ENCODE measurements at regions not wholly inside any gene's neighbourhood (a gene's known extent, or its start where the extent isn't known, plus 50 kb on each side); places are given as distances from the start of the nearest gene placed in this dataset.

DNA sequence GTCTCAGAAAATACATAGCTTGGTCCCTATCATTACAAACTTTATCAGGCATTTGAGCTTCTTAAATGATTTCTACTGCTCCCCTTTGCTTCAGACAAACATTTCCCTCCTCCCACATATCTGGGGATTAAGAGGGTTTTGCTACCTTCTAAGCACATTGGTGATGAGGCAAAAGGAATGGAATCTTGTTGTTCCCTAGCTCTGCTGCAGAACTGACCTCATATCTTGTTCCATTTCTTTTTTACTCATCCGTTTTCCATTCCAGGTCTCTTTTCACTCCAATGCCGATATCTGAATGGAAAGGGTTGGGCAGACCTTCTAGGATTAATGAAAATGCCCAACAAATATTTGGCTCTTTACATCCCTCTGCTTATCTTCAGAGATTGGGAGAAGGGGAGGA lies 444.6 kb downstream of the ZNF608 start:
- no peak overlapping the region for H3K4me3 Mint-ChIP-seq
- H3K4me1 Mint-ChIP-seq, result no peaks in the 10 kb centered on the region
- ATAC-seq (ENCODE audit: low read depth in 2 of 2) (no peak), DNase-seq (no peak)
- peaks cover 0 to 5% (median 0%) of the 10 kb centered on the region in 3 donors for H3K27me3 Mint-ChIP-seq
- no peak overlapping the region for H3K27ac Mint-ChIP-seq
- H3K36me3 Mint-ChIP-seq, result peaks cover 0 to 2% of the 10 kb centered on the region in 2 donors
- no peaks in the 10 kb centered on the region for H3K9me3 Mint-ChIP-seq

DNA sequence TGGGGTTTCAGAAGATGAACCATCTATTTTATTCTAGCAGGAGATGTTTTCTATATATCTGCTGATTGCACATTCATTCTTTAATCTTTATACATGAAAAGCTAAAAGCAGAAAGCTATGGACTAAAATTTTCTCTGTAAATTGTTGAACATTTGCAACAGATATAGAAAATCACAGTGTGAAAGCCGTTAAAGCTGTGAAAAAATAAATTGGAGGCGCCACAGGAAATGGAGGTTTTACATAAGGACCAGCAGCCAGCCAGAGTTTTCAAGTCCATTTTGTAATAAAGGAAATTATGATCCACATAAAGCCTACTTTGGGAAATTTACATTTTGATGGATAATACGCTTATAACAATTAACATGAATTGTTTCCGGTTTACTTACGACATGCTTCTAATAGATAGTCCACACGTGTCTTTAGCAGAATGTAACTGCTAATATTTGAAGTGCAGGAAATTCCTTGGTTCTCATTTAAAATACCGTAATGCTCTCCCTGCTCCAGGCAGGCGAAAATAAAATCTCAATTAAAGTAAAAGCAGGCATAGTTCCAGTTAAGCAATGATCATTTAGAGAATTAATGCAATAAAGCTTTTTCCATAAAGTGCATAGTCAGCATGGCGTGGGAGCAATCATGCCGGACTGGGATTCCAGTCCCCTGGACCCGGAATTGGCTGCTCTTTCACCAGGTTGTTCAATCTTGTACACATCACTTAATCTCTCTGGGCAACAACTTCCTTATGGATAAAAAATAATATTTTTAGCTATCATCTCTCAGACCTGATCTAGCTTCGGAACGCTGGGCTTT lies 445.4 kb downstream of the ZNF608 start:
- Mint-ChIP-seq H3K27ac (peak overlapping the region in 2 of 6 donors; percentile 11 to 53), H3K4me1 (no peaks in the 10 kb centered on the region), H3K27me3 (peaks cover 0 to 5% (median 0%) of the 10 kb centered on the region in 3 donors), H3K9me3 (no peaks in the 10 kb centered on the region), H3K36me3 (peaks cover 0 to 5% of the 10 kb centered on the region in 2 donors), H3K4me3 (no peak overlapping the region)
- ATAC-seq (ENCODE audit: low read depth in 2 of 2) (no peak), DNase-seq (no peak)

GRCh38 chr5:124297826-124298225 lies 448.6 kb downstream of the ZNF608 start:
- H3K4me1 Mint-ChIP-seq, result no peaks in the 10 kb centered on the region
- peaks cover 0 to 8% (median 4%) of the 10 kb centered on the region in 7 donors for H3K9me3 Mint-ChIP-seq
- H3K27me3 Mint-ChIP-seq, result peaks cover 0 to 10% (median 4%) of the 10 kb centered on the region in 3 donors
- no peak for DNase-seq
- no peak overlapping the region for H3K4me3 Mint-ChIP-seq
- ATAC-seq (ENCODE audit: low read depth in 2 of 2), result no peak
- H3K27ac Mint-ChIP-seq, result no peak overlapping the region
- peaks cover 9 to 13% of the 10 kb centered on the region in 2 donors for H3K36me3 Mint-ChIP-seq

DNA sequence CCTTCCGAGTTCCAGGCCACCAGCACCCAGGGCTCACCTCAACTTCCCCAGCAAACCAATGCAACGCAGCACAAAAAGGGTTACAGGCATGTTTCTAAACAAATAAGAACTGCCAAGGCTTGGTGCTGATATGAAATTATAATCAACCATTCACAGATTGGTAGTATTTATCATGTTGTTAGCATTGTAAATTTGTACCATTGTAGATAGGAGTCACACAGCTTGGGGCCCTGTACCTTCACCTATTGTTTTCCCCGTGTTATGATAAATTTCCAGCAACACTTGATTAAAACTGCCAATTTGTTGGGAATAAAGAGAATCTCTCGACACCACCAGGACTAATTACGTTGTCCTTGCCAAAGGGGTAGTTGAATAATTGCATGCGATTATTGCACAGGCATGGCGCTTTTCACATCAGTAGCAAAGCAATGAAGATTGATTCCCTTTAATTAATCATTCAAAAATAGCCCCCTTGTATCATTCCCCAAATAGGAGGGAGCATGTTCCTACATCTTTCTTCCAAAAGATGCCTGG lies 454.1 kb downstream of the ZNF608 start:
- peaks cover 9 to 13% of the 10 kb centered on the region in 2 donors for H3K36me3 Mint-ChIP-seq
- H3K27me3 Mint-ChIP-seq, result peaks cover 0 to 6% (median 4%) of the 10 kb centered on the region in 3 donors
- no peaks in the 10 kb centered on the region for H3K4me1 Mint-ChIP-seq
- H3K4me3 Mint-ChIP-seq, result no peak overlapping the region
- no peak for DNase-seq
- ATAC-seq (ENCODE audit: low read depth in 2 of 2), result no peak
- peaks cover 0 to 8% (median 4%) of the 10 kb centered on the region in 7 donors for H3K9me3 Mint-ChIP-seq
- no peak overlapping the region for H3K27ac Mint-ChIP-seq

DNA sequence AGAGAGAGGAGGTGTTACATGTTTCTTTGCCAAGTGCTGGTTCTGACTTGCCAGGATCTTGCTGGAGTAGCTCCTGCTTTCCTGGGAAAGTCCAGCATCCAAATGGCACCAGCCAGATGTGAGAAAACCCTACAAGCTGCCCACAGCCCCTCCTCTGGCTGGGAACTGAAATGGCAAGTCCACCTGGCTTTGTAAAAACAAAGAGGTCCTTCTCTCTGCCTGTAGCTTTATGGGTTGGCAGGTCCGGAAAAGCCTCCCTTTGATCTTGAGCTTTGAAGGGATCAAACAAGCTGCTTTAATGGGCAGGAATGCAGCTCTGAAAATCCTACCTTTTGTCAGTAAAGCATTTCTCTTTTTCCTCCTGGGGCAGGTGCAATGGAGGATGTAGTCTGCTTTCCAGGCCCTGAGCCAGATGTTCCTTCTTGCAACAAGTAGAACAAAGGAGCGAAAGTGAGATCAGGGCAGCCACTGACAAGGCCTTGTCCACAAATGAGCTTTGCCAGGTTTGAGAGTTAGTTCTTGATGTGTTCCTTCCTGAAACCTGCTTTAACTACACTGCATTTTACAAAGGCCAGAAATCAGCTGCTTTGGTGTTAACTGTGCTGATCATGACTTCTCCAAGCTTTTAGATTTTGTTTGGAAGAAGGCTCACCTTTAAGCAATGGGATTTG lies 456.7 kb downstream of the ZNF608 start:
- no peak overlapping the region for H3K27ac Mint-ChIP-seq
- no peak overlapping the region for H3K4me3 Mint-ChIP-seq
- no peak for DNase-seq
- peaks cover 8% of the 10 kb centered on the region in 2 donors for H3K36me3 Mint-ChIP-seq
- peaks cover 0 to 7% (median 4%) of the 10 kb centered on the region in 7 donors for H3K9me3 Mint-ChIP-seq
- no peaks in the 10 kb centered on the region for H3K4me1 Mint-ChIP-seq
- no peak for ATAC-seq (ENCODE audit: low read depth in 2 of 2)
- peaks cover 0 to 4% (median 0%) of the 10 kb centered on the region in 3 donors for H3K27me3 Mint-ChIP-seq

- peaks cover 0 to under 1% (median 0%) of the 10 kb centered on the region in 3 donors for H3K27me3 Mint-ChIP-seq
- H3K4me3 Mint-ChIP-seq, result no peak overlapping the region
- H3K9me3 Mint-ChIP-seq, result peaks cover 0 to 3% (median 0%) of the 10 kb centered on the region in 7 donors
- H3K27ac Mint-ChIP-seq, result no peak overlapping the region
- DNase-seq (no peak), ATAC-seq (ENCODE audit: low read depth in 2 of 2) (no peak)
- peaks cover 2% of the 10 kb centered on the region in 2 donors for H3K36me3 Mint-ChIP-seq
- no peaks in the 10 kb centered on the region for H3K4me1 Mint-ChIP-seq
Observed at GRCh38 chr5:124289130-124289529, 457.3 kb downstream of the ZNF608 start.

- H3K27me3 Mint-ChIP-seq, result no peaks in the 10 kb centered on the region
- no peak overlapping the region for H3K4me3 Mint-ChIP-seq
Observed at GRCh38 chr5:124287813-124288212, 458.6 kb downstream of the ZNF608 start.

DNA sequence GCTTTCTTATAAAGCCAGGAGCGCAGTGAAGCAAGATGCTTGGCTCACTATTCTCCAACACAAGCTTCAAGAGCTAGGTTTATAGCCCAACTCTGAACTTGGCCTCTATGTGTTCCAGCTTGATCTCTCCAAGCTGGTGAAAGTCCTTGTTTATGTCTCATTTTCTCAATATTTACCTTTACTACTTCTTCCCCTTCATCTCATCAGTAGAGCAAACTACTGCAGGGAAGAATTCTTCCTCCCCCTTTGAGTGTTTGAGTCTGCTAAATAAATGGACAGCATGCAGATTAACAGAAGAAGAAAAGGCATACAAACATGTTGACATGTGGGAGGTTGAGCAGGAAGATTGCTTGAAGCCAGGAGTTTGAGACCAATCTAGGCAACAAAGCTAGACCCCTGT lies 460.7 kb downstream of the ZNF608 start:
- DNase-seq (no peak), ATAC-seq (ENCODE audit: low read depth in 2 of 2) (no peak)
- Mint-ChIP-seq H3K4me1 (no peaks in the 10 kb centered on the region), H3K9me3 (no peaks in the 10 kb centered on the region), H3K27ac (no peak overlapping the region), H3K27me3 (no peaks in the 10 kb centered on the region), H3K36me3 (no peaks in the 10 kb centered on the region), H3K4me3 (no peak overlapping the region)

More at GRCh38 chr5:124287813-124288212, 458.6 kb downstream of the ZNF608 start:
- no peak for DNase-seq
- no peak for ATAC-seq (ENCODE audit: low read depth in 2 of 2)
- no peaks in the 10 kb centered on the region for H3K4me1 Mint-ChIP-seq
- H3K9me3 Mint-ChIP-seq, result no peaks in the 10 kb centered on the region
- peak overlapping the region in 1 of 6 donors; percentile 62 for H3K27ac Mint-ChIP-seq
- H3K36me3 Mint-ChIP-seq, result no peaks in the 10 kb centered on the region

GRCh38 chr5:124285071-124285470 lies 461.4 kb downstream of the ZNF608 start:
- Mint-ChIP-seq H3K9me3 (no peaks in the 10 kb centered on the region), H3K27ac (no peak overlapping the region), H3K27me3 (no peaks in the 10 kb centered on the region), H3K4me1 (no peaks in the 10 kb centered on the region), H3K4me3 (no peak overlapping the region), H3K36me3 (no peaks in the 10 kb centered on the region)
- no peak for DNase-seq
- no peak for ATAC-seq (ENCODE audit: low read depth in 2 of 2)

- Mint-ChIP-seq H3K27ac (no peak overlapping the region), H3K27me3 (no peaks in the 10 kb centered on the region), H3K36me3 (no peaks in the 10 kb centered on the region), H3K4me3 (no peak overlapping the region), H3K9me3 (no peaks in the 10 kb centered on the region), H3K4me1 (no peaks in the 10 kb centered on the region)
- DNase-seq, result no peak
- no peak for ATAC-seq (ENCODE audit: low read depth in 2 of 2)
Observed at GRCh38 chr5:124283031-124283430, 463.4 kb downstream of the ZNF608 start.

DNA sequence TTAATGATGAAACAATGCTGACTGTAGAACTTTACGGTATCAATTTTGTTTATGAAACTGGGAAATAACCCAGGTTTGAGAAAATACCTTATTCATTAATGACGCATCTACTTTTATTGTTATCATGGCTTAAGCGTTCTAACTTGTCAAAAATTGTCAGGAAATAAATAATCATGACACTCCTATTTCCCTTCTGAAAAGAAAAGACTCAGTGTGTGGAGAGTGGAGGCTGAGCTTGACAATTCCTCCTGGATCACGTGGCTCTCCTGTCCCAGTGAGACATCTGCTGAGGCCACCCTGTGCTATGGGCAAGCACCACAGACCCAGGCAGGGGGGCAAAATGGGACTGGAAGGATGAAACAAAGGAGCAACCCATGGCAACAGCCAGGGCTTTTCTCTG lies 466.4 kb downstream of the ZNF608 start:
- no peak overlapping the region for H3K27ac Mint-ChIP-seq
- no peaks in the 10 kb centered on the region for H3K4me1 Mint-ChIP-seq
- ATAC-seq (ENCODE audit: low read depth in 2 of 2), result no peak

DNA sequence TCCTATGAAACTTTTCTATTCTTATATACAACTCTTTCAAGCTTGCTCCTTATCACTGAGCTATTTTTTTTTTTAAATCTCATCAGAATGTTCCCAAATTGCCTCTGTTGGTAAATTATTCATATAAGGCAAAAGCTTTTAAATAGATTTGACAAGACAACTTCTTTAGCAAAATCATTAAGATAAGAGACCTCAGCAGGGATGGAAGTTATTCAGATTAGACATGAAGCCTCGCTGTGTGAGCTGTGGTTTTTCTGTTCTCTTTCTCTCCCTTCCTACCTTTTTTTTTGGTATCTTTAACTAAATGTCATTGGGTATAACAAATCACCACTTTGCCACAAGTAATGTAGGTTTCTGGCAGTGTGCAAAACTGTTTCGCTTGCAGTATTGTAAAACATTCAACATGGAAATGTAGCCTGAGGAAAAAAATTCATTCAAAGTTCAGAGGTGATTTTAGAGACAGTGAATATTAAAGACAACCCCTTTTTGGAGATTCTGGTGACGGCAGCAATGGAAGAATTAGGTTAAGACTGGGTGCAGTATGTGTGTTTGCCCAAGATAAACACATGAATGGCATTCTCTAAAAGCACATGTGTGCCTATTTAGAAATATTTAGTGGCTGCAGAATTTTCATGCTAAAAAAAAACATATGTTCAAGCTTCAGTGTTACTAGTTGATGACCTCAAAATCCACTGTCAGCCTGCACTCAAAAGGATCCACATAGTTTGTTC lies 467.1 kb downstream of the ZNF608 start:
- Mint-ChIP-seq H3K4me1 (no peaks in the 10 kb centered on the region), H3K36me3 (no peaks in the 10 kb centered on the region), H3K27ac (peak overlapping the region in 1 of 6 donors; percentile 1), H3K4me3 (no peak overlapping the region), H3K27me3 (peaks cover 0 to 3% (median 0%) of the 10 kb centered on the region in 3 donors), H3K9me3 (no peaks in the 10 kb centered on the region)
- no peak for ATAC-seq (ENCODE audit: low read depth in 2 of 2)
- DNase-seq, result no peak

More for the DNA sequence above, 466.4 kb downstream of the ZNF608 start:
- no peak for DNase-seq
- H3K4me3 Mint-ChIP-seq, result no peak overlapping the region
- H3K9me3 Mint-ChIP-seq, result no peaks in the 10 kb centered on the region
- no peaks in the 10 kb centered on the region for H3K36me3 Mint-ChIP-seq
- H3K27me3 Mint-ChIP-seq, result no peaks in the 10 kb centered on the region

DNA sequence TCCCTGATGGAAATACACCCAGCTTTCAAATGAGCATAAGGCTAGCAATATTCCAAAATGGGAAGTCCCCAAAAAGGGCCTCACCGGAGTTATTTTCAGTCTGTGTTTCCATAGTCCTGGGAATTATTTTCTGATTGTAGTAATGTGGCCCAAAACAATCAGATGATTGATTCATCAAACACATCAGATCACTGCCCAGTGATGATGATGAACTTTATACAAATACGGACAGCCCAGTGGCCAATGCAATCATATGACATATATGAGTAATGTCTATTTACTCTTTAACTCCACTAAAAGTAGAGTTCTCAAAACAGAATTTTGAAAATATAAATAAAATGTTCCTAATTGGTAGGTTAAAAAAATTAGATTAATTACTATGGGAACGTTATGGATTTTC lies 467.8 kb downstream of the ZNF608 start:
- H3K4me3 Mint-ChIP-seq, result no peak overlapping the region
- H3K36me3 Mint-ChIP-seq, result no peaks in the 10 kb centered on the region
- no peak overlapping the region for H3K27ac Mint-ChIP-seq
- H3K4me1 Mint-ChIP-seq, result no peaks in the 10 kb centered on the region
- ATAC-seq (ENCODE audit: low read depth in 2 of 2) (no peak), DNase-seq (no peak)
- H3K27me3 Mint-ChIP-seq, result peaks cover 0 to 6% (median 0%) of the 10 kb centered on the region in 3 donors
- no peaks in the 10 kb centered on the region for H3K9me3 Mint-ChIP-seq

Data from naive B cell (primary cell).